ENCODE measurements at regions not wholly inside any gene's neighbourhood (a gene's known extent, or its start where the extent isn't known, plus 50 kb on each side); places are given as distances from the start of the nearest gene placed in this dataset.

DNA sequence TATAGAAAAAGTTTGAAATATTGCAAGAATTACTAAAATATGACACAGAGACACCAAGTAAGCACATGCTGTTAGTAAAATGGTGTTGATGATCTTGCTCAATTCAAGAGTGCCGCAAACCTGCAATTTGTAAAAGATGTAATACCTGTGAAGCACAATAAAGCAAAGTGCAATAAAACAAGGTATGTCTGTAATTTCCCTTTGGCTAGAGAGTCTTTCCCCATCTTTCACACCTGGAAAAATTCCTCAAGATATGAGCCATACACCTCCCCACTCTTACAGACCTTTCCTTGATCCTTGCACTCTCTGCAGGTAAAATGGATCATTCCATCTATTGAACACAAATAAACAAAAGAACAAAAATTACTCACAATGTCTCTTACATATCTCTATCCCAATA lies 597.8 kb downstream of the EFNA5 start:
- TF ChIP-seq EZH2 (IDR thresholded peaks at IDR 0.05) = no peak
- no peak for TF ChIP-seq POLR2AphosphoS5 (IDR thresholded peaks at IDR 0.05; ENCODE audit: borderline replicate concordance, low read depth, low read length)
- TF ChIP-seq FOXP2 (optimal IDR thresholded peaks at IDR 0.05; ENCODE audit: control extremely low read depth, extremely low read length, insufficient read depth) = no peak

Measured in SK-N-MC (cell line).